Calu3 (cell line): ENCODE measurements at regions not wholly inside any gene's neighbourhood (a gene's known extent, or its start where the extent isn't known, plus 50 kb on each side); places are given as distances from the start of the nearest gene placed in this dataset.
"Not testable (repeated sequence)": the region's sequence is repeated elsewhere in the genome, so short reads cannot be mapped to it uniquely, and the experiment has no call there.

Source experiments
- BruUV-seq: library from RNA; stranded (reverse); fragments of 400-500 nt; replicated peaks from 2 replicates; lab custom pipeline; 2021; lab: Mats Ljungman, UMichigan
- CTCF ChIA-PET: fragments of 300-600 bp; sonication (Branson Sonifier 250); formaldehyde crosslinking; loops from one replicate; lab custom pipeline; 2022; ENCODE audit warnings: antibody characterized with exemption; lab: Charles Lee
- DNase-seq: peaks from one replicate; pipeline ENCODE4 v3.0.0; 2022
- H3K27ac Mint-ChIP-seq: one replicate; pipeline ENCODE4 v1.8.0; 2022; ENCODE audit warnings: mixed read lengths; ENCODE audit not compliant: unreplicated experiment
- H3K27me3 Mint-ChIP-seq: one replicate; pipeline ENCODE4 v1.8.0; 2022; ENCODE audit warnings: mixed read lengths; ENCODE audit not compliant: unreplicated experiment
- H3K36me3 Mint-ChIP-seq: one replicate; pipeline ENCODE4 v1.8.0; 2022; ENCODE audit warnings: mild to moderate bottlenecking, moderate library complexity, mixed read lengths; ENCODE audit not compliant: insufficient read depth, unreplicated experiment
- H3K4me1 Mint-ChIP-seq: one replicate; pipeline ENCODE4 v1.8.0; 2022; ENCODE audit warnings: mild to moderate bottlenecking, low read depth, mixed read lengths; ENCODE audit not compliant: unreplicated experiment
- H3K4me3 Mint-ChIP-seq: one replicate; pipeline ENCODE4 v1.8.0; 2022; ENCODE audit warnings: mild to moderate bottlenecking, low read depth, moderate library complexity, mixed read lengths; ENCODE audit not compliant: unreplicated experiment
- H3K9me3 Mint-ChIP-seq: one replicate; pipeline ENCODE4 v1.8.0; 2022; ENCODE audit warnings: low read depth, mixed read lengths; ENCODE audit not compliant: unreplicated experiment
- CTCF ChIP-seq: fragments of 200-600 bp; IDR thresholded peaks from one replicate; pipeline ENCODE4 v1.8.0; 2022; ENCODE audit warnings: antibody characterized with exemption; ENCODE audit not compliant: unreplicated experiment
- intact Hi-C: fragments of 100-400 bp; cut with micrococcal nuclease; formaldehyde crosslinking; loops from one replicate; pipeline ENCODE4 v1.10.0; 2022; ENCODE audit not compliant: unreplicated experiment

GRCh38 chr7:84738583-84739150, 448.2 kb downstream of the SEMA3D start:
- no peak overlapping the region for H3K27ac Mint-ChIP-seq
- DNase-seq = no peak
- TF ChIP-seq CTCF = no peak
- no peaks in the 10 kb centered on the region for H3K9me3 Mint-ChIP-seq
- no peak overlapping the region for H3K4me3 Mint-ChIP-seq
- CTCF ChIA-PET = no interaction called here
- no TSS peak for BruUV-seq
- no peaks in the 10 kb centered on the region for H3K27me3 Mint-ChIP-seq
- no peaks in the 10 kb centered on the region for H3K36me3 Mint-ChIP-seq
- no peaks in the 10 kb centered on the region for H3K4me1 Mint-ChIP-seq
- intact Hi-C loops = no loop called here

- Mint-ChIP-seq H3K9me3 (no peaks in the 10 kb centered on the region), H3K4me1 (no peaks in the 10 kb centered on the region), H3K4me3 (no peak overlapping the region), H3K36me3 (no peaks in the 10 kb centered on the region), H3K27me3 (no peaks in the 10 kb centered on the region), H3K27ac (no peak overlapping the region)
- DNase-seq = no peak
- TF ChIP-seq CTCF = no peak
- intact Hi-C loops = no loop called here
- CTCF ChIA-PET = no interaction called here
- no TSS peak for BruUV-seq
Observed at GRCh38 chr7:84735677-84736076, 451.2 kb downstream of the SEMA3D start.

GRCh38 chr7:84735011-84735410, 451.8 kb downstream of the SEMA3D start:
- H3K27ac Mint-ChIP-seq = no peak overlapping the region
- no TSS peak for BruUV-seq

GRCh38 chr7:84733976-84734375, 452.9 kb downstream of the SEMA3D start:
- intact Hi-C loops, BruUV-seq, H3K4me1 Mint-ChIP-seq, H3K27ac Mint-ChIP-seq, CTCF ChIA-PET, H3K36me3 Mint-ChIP-seq, H3K9me3 Mint-ChIP-seq, DNase-seq, H3K27me3 Mint-ChIP-seq, H3K4me3 Mint-ChIP-seq: not testable (repeated sequence)

More at GRCh38 chr7:84735011-84735410, 451.8 kb downstream of the SEMA3D start:
- intact Hi-C loops = no loop called here
- no peak for TF ChIP-seq CTCF
- Mint-ChIP-seq H3K27me3 (no peaks in the 10 kb centered on the region), H3K36me3 (no peaks in the 10 kb centered on the region), H3K4me1 (no peaks in the 10 kb centered on the region), H3K9me3 (no peaks in the 10 kb centered on the region), H3K4me3 (no peak overlapping the region)
- CTCF ChIA-PET = no interaction called here
- DNase-seq = no peak

- H3K4me3 Mint-ChIP-seq, H3K36me3 Mint-ChIP-seq, H3K9me3 Mint-ChIP-seq, intact Hi-C loops, BruUV-seq, DNase-seq, H3K4me1 Mint-ChIP-seq, H3K27me3 Mint-ChIP-seq, CTCF ChIA-PET, H3K27ac Mint-ChIP-seq: not testable (repeated sequence)
Observed at GRCh38 chr7:84730864-84731263, 456.0 kb downstream of the SEMA3D start.
